GM12878 (cell line): ENCODE measurements at regions not wholly inside any gene's neighbourhood (a gene's known extent, or its start where the extent isn't known, plus 50 kb on each side); places are given as distances from the start of the nearest gene placed in this dataset.

Experiments used
- ATAC-seq: fragments of 200-7000 bp; cut with Tn5 transposase; 3 replicates; pipeline ENCODE4 v1.9.1; 2020; ENCODE audit warnings: mild to moderate bottlenecking, moderate library complexity
- BruUV-seq: library from RNA; stranded (reverse); fragments of 400-500 nt; replicated peaks from 2 replicates; lab custom pipeline; 2021; lab: Mats Ljungman, UMichigan
- CTCF ChIA-PET: fragments of 300-600 bp; sonication (Branson Sonifier 250); formaldehyde crosslinking; extraction: SDS; loops from one replicate; lab custom pipeline; 2021; ENCODE audit warnings: inconsistent platforms; lab: Yijun Ruan, JAX
- POLR2A ChIA-PET: fragments of 350-600 bp; formaldehyde crosslinking; extraction: SDS; loops from one replicate; lab custom pipeline; 2021; ENCODE audit warnings: inconsistent platforms; lab: Charles Lee
- RAD21 ChIA-PET: fragments of 300-600 bp; sonication (Branson Sonifier 250); formaldehyde crosslinking; loops from one replicate; lab custom pipeline; 2023; ENCODE audit warnings: antibody characterized with exemption; ENCODE audit not compliant: unreplicated experiment; lab: Charles Lee
- SMC1A ChIA-PET: fragments of 300-600 bp; sonication (Branson Sonifier 250); formaldehyde crosslinking; loops from one replicate; lab custom pipeline; 2023; ENCODE audit not compliant: unreplicated experiment, uncharacterized antibody; lab: Charles Lee
- DNase-seq: peaks from one replicate; pipeline ENCODE4 v3.0.0-alpha.2; 2011; ENCODE audit warnings: low read depth, low spot score
- FAIRE-seq: peaks from 3 replicates; lab custom pipeline; 2011; peaks lifted over from hg19 to GRCh38; lab: Jason Lieb, UNC
- H2AFZ ChIP-seq: 2 replicates; pipeline ENCODE4 v1.6.0; 2011; ENCODE audit warnings: low read depth, low read length, control low read depth; ENCODE audit not compliant: control insufficient read depth
- H3K27ac ChIP-seq: 2 replicates; pipeline ENCODE4 v1.5.1; 2011; ENCODE audit warnings: control low read depth; ENCODE audit not compliant: control insufficient read depth, insufficient read depth
- H3K27me3 ChIP-seq, 2 experiments: replicated peaks in 1 of 2; 2 replicates each; pipeline versions ENCODE4 v1.6.0 to v1.6.1; 2011; ENCODE audit warnings: low read length in 1 of 2; ENCODE audit not compliant: control insufficient read depth in 2 of 2, insufficient read depth in 2 of 2
- H3K36me3 ChIP-seq, 2 experiments: 2 replicates each; pipeline ENCODE4 v1.5.1; 2011; ENCODE audit warnings: low read length in 1 of 2; ENCODE audit not compliant: control insufficient read depth in 2 of 2, insufficient read depth in 2 of 2
- H3K4me1 ChIP-seq: 2 replicates; pipeline ENCODE4 v1.6.1; 2011; ENCODE audit warnings: mild to moderate bottlenecking, low read length, moderate library complexity, mixed read lengths; ENCODE audit not compliant: control insufficient read depth, insufficient read depth
- H3K4me2 ChIP-seq: 2 replicates; pipeline ENCODE4 v1.6.0; 2011; ENCODE audit warnings: control low read depth; ENCODE audit not compliant: control insufficient read depth, insufficient read depth
- H3K4me3 ChIP-seq: fragments of 200-600 bp; sonication (generic); 2 replicates; pipeline ENCODE4 v1.5.1; 2016
- H3K79me2 ChIP-seq: 2 replicates; pipeline ENCODE4 v1.6.0; 2011; ENCODE audit warnings: low read length; ENCODE audit not compliant: control insufficient read depth, insufficient read depth
- H3K9ac ChIP-seq: 2 replicates; pipeline ENCODE4 v1.8.0; 2011; ENCODE audit warnings: low read length, control low read depth, mixed read lengths; ENCODE audit not compliant: control insufficient read depth, insufficient read depth
- H3K9me3 ChIP-seq: replicated peaks from 3 replicates; pipeline ENCODE4 v1.5.1; 2011; ENCODE audit warnings: mild to moderate bottlenecking, low read length; ENCODE audit not compliant: control insufficient read depth, insufficient read depth
- H4K20me1 ChIP-seq: 2 replicates; pipeline ENCODE4 v1.6.0; 2011; ENCODE audit not compliant: control insufficient read depth, insufficient read depth
- BCL3 ChIP-seq: IDR thresholded peaks from 2 replicates; pipeline ENCODE4 v1.6.1; 2011; ENCODE audit warnings: borderline replicate concordance, low read depth, mild to moderate bottlenecking, moderate library complexity, low read length; ENCODE audit not compliant: insufficient read depth, poor library complexity, severe bottlenecking
- CEBPB ChIP-seq, 2 experiments: fragments of 150-350 bp in 1 of 2; IDR thresholded peaks; 2 replicates each; pipeline ENCODE4 v1.6.1; 2012 to 2014; ENCODE audit warnings: low read depth in 2 of 2, low read length in 2 of 2, borderline replicate concordance in 1 of 2, inconsistent platforms in 1 of 2
- CHD1 ChIP-seq: IDR thresholded peaks from 2 replicates; pipeline ENCODE4 v1.6.1; 2012; ENCODE audit warnings: low read depth, low read length, improper control_type of control experiment
- CHD4 ChIP-seq: fragments of 200-600 bp; sonication (generic); IDR thresholded peaks from 2 replicates; pipeline ENCODE4 v1.6.1; 2016; ENCODE audit warnings: mild to moderate bottlenecking
- EP300 ChIP-seq, 2 experiments: fragments of 150-350 bp in 1 of 2; IDR thresholded peaks; 2 replicates each; pipeline ENCODE4 v1.6.1; 2011 to 2012; ENCODE audit warnings: low read depth in 2 of 2, low read length in 2 of 2, borderline replicate concordance in 1 of 2, improper control_type of control experiment in 1 of 2, inconsistent platforms in 1 of 2; ENCODE audit not compliant: control insufficient read depth in 1 of 2
- HSF1 ChIP-seq: fragments of 150-350 bp; IDR thresholded peaks from 2 replicates; pipeline ENCODE4 v1.6.1; 2014; ENCODE audit warnings: mild to moderate bottlenecking, low read depth, low read length
- IRF3 ChIP-seq: fragments of 450-650 bp; IDR thresholded peaks from 2 replicates; pipeline ENCODE4 v1.6.1; 2014; ENCODE audit warnings: mild to moderate bottlenecking
- LARP7 ChIP-seq: fragments of 450-650 bp; IDR thresholded peaks from 2 replicates; pipeline ENCODE4 v1.6.1; 2017; ENCODE audit warnings: mild to moderate bottlenecking
- MTA2 ChIP-seq: fragments of 450-650 bp; IDR thresholded peaks from 2 replicates; pipeline ENCODE4 v1.6.1; 2016; ENCODE audit warnings: low read depth, mild to moderate bottlenecking, moderate library complexity
- NRF1 ChIP-seq: conservative IDR thresholded peaks from 2 replicates; pipeline ENCODE4 v1.6.1; 2011; ENCODE audit warnings: mild to moderate bottlenecking, low read depth, low read length, improper control_type of control experiment
- POLR2AphosphoS5 ChIP-seq: IDR thresholded peaks from 2 replicates; pipeline ENCODE4 v1.6.1; 2011; ENCODE audit warnings: mild to moderate bottlenecking, low read length, inconsistent platforms
- SP1 ChIP-seq: IDR thresholded peaks from one replicate; pipeline ENCODE4 v1.6.1; 2011; ENCODE audit warnings: low read depth, low read length
- SUPT20H ChIP-seq: IDR thresholded peaks from 2 replicates; pipeline ENCODE4 v1.6.1; 2011; ENCODE audit warnings: low read depth, mild to moderate bottlenecking, low read length, moderate library complexity, borderline replicate concordance; ENCODE audit not compliant: control insufficient read depth
- YY1 ChIP-seq: IDR thresholded peaks from 2 replicates; pipeline ENCODE4 v1.6.1; 2011; ENCODE audit warnings: low read depth, mild to moderate bottlenecking, low read length
- ZNF207 ChIP-seq: fragments of 450-650 bp; IDR thresholded peaks from 2 replicates; pipeline ENCODE4 v1.6.1; 2014; ENCODE audit warnings: antibody characterized with exemption, mild to moderate bottlenecking, borderline replicate concordance
- ZNF217 ChIP-seq: fragments of 450-650 bp; IDR thresholded peaks from 2 replicates; pipeline ENCODE4 v1.6.1; 2017; ENCODE audit warnings: antibody characterized with exemption, mild to moderate bottlenecking
- WGBS: methylation state at CpG from one replicate; pipeline ENCODE4 v1.1.6; 2016; ENCODE audit warnings: low lambda C conversion rate; ENCODE audit not compliant: insufficient replicate concordance, insufficient coverage; ENCODE audit errors: missing lambda C conversion rate; 5-methylcytosine and 5-hydroxymethylcytosine counted together
- in situ Hi-C: fragments of 300-500 bp; cut with MboI; formaldehyde crosslinking; loops from 9 replicates; pipeline ENCODE4 v1.14.3; 2018; ENCODE audit warnings: mixed read lengths
- intact Hi-C: fragments of 100-400 bp; cut with micrococcal nuclease; formaldehyde crosslinking; loops from one replicate; pipeline ENCODE4 v1.14.2; 2022; ENCODE audit not compliant: unreplicated experiment

GRCh38 chr2:147589127-147589526, 255.7 kb upstream of the ACVR2A start:
- no peak for FAIRE-seq

GRCh38 chr2:147588191-147588590, 256.6 kb upstream of the ACVR2A start:
- H3K9ac ChIP-seq: no peak overlapping the region
- no peaks in the 10 kb centered on the region for H3K79me2 ChIP-seq
- no peak for ATAC-seq
- no peak for FAIRE-seq
- ChIA-PET RAD21 (interaction anchor here (1.5 kb wide), 1 partner anchor 229 kb away, joined by 4 read pairs; no protein-coding TSS in a partner anchor), POLR2A (no interaction called here), SMC1A (interaction anchor here (0.6 to 1.2 kb wide), 4 partner anchors 14 to 322 kb away, joined by 3 to 4 read pairs (median 4); no protein-coding TSS in a partner anchor), CTCF (interaction anchor here (1.4 kb wide), 1 partner anchor 17 kb away, joined by 3 read pairs; no protein-coding TSS in a partner anchor)
- H3K4me3 ChIP-seq: no peak overlapping the region
- H3K4me1 ChIP-seq: no peaks in the 10 kb centered on the region
- no TSS peak for BruUV-seq
- H3K27ac ChIP-seq: no peak overlapping the region
- no peaks in the 10 kb centered on the region for H3K27me3 ChIP-seq
- no peak overlapping the region for H3K4me2 ChIP-seq
- in situ Hi-C loops (no loop called here), intact Hi-C loops (no loop called here)
- H3K36me3 ChIP-seq: no peaks in the 10 kb centered on the region
- WGBS: 60% methylated on average over 2 of the region's 2 CpGs
- H3K9me3 ChIP-seq: peaks cover 6% of the 10 kb centered on the region; the same call in 2 of the 3 replicates
- no peaks in the 10 kb centered on the region for H4K20me1 ChIP-seq
- H2AFZ ChIP-seq: no peak overlapping the region
- DNase-seq: no peak
- TF ChIP-seq HSF1 (no peak), CEBPB (IDR thresholded peaks at IDR 0.05; ENCODE audit: borderline replicate concordance in 1 of 2, low read depth in 2 of 2, low read length in 2 of 2) (no peak), LARP7 (no peak), SP1 (no peak), POLR2AphosphoS5 (no peak), EP300 (IDR thresholded peaks at IDR 0.05; ENCODE audit: borderline replicate concordance in 1 of 2, control insufficient read depth in 1 of 2, low read depth in 2 of 2, low read length in 2 of 2) (no peak), NRF1 (no peak), BCL3 (no peak), ZNF207 (no peak), YY1 (no peak), IRF3 (no peak), CHD1 (no peak), CHD4 (no peak)

More at GRCh38 chr2:147589127-147589526, 255.7 kb upstream of the ACVR2A start:
- no peak overlapping the region for H3K27ac ChIP-seq
- no peaks in the 10 kb centered on the region for H3K4me1 ChIP-seq
- H3K4me3 ChIP-seq: no peak overlapping the region
- H3K79me2 ChIP-seq: no peaks in the 10 kb centered on the region
- no peaks in the 10 kb centered on the region for H4K20me1 ChIP-seq
- no peak overlapping the region for H2AFZ ChIP-seq
- no TSS peak for BruUV-seq
- no peak for DNase-seq
- H3K27me3 ChIP-seq: no peaks in the 10 kb centered on the region
- peaks cover 6% of the 10 kb centered on the region; the same call in 2 of the 3 replicates for H3K9me3 ChIP-seq
- in situ Hi-C loops: no loop called here
- H3K4me2 ChIP-seq: no peak overlapping the region
- no peaks in the 10 kb centered on the region for H3K36me3 ChIP-seq
- TF ChIP-seq ZNF217 (no peak), MTA2 (no peak), SUPT20H (no peak)
- RAD21 ChIA-PET: no interaction called here
- 0% methylated on average over 1 of the region's 1 CpG for WGBS
- POLR2A ChIA-PET: no interaction called here
- ATAC-seq: no peak
- intact Hi-C loops: no loop called here
- CTCF ChIA-PET: interaction anchor here (1.4 kb wide), 1 partner anchor 17 kb away, joined by 3 read pairs; no protein-coding TSS in a partner anchor
- SMC1A ChIA-PET: interaction anchor here (1.2 kb wide), 1 partner anchor 13 kb away, joined by 4 read pairs; no protein-coding TSS in a partner anchor
- no peak overlapping the region for H3K9ac ChIP-seq
